ENCODE measurements at regions not wholly inside any gene's neighbourhood (a gene's known extent, or its start where the extent isn't known, plus 50 kb on each side); places are given as distances from the start of the nearest gene placed in this dataset.
"Not testable (repeated sequence)": the region's sequence is repeated elsewhere in the genome, so short reads cannot be mapped to it uniquely, and the experiment has no call there.

- TF ChIP-seq CTCF (IDR thresholded peaks at IDR 0.05) = no peak
- no peak for TF ChIP-seq POLR2A (IDR thresholded peaks at IDR 0.05)
Observed at GRCh38 chr7:68070992-68071391, 1074.4 kb downstream of the TYW1 start.

DNA sequence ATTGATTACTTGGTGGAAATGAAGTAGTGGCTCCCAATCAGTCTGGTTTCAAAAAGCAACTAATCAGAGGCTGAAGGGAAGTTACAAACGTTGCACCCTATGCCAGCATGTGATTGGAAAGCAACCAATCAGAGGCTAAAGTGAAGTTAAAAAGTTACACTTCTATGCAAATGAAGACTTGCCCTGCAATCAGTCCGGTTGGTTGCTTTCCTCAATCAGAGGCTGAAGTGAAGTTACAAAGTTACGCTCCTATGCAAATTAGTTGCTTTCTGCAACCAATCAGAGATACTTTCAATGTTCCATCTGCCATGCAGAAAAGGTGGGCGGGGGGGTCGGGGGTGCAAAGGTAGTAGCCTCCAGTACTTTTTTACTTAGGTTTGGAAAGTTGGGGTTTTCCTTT lies 1077.1 kb downstream of the TYW1 start:
- no peak overlapping the region for H3K4me3 ChIP-seq
- no peak overlapping the region for H3K27ac ChIP-seq
- TF ChIP-seq CTCF (IDR thresholded peaks at IDR 0.05) = no peak
- no peak for TF ChIP-seq POLR2A (IDR thresholded peaks at IDR 0.05)
- 63 to 72% (median 68%) methylated on average over 5 of the region's 5 CpGs for WGBS, 4 donors
- no peak for DNase-seq
- intact Hi-C loops (cut with DNase I) = no loop called here
- no peaks in the 10 kb centered on the region for H3K9me3 ChIP-seq
- no peaks in the 10 kb centered on the region for H3K36me3 ChIP-seq
- ATAC-seq = no peak
- peaks cover 0 to 15% (median 0%) of the 10 kb centered on the region in 9 donors for H3K27me3 ChIP-seq
- H3K4me1 ChIP-seq = no peaks in the 10 kb centered on the region

More at GRCh38 chr7:68070992-68071391, 1074.4 kb downstream of the TYW1 start:
- H3K4me1 ChIP-seq = no peaks in the 10 kb centered on the region
- H3K36me3 ChIP-seq = no peaks in the 10 kb centered on the region
- peaks cover 0 to 28% (median 0%) of the 10 kb centered on the region in 9 donors for H3K27me3 ChIP-seq
- H3K4me3 ChIP-seq = no peak overlapping the region
- no peaks in the 10 kb centered on the region for H3K9me3 ChIP-seq
- no peak overlapping the region for H3K27ac ChIP-seq
- no peak for DNase-seq
- 66 to 89% (median 80%) methylated on average over 5 of the region's 5 CpGs for WGBS, 4 donors
- ATAC-seq = no peak
- intact Hi-C loops (cut with DNase I) = no loop called here

DNA sequence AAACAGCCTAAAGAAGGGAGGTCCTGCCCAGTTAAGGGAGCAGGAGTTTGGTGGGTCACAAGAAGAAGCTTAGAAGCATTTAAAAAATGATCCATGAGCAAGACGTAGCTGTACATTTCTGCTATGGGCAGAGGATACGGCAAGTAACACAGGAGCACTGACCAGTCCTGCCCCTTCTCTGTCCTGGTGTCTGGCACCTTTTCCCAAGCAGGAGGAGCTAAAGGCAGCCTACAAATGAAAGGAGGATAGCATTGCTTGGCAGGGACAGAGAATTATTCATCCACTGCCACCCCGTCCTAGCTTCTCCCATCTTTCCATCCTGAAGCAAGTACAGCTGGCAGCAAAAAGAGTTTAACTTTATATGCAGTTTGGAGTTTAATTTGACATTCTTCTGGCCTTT lies 1077.6 kb downstream of the TYW1 start:
- Histone ChIP-seq H3K27me3 (peaks cover 0 to 15% (median 0%) of the 10 kb centered on the region in 9 donors), H3K27ac (no peak overlapping the region), H3K9me3 (no peaks in the 10 kb centered on the region), H3K4me1 (no peaks in the 10 kb centered on the region), H3K36me3 (no peaks in the 10 kb centered on the region), H3K4me3 (no peak overlapping the region)
- WGBS, 4 donors = 79 to 90% (median 86%) methylated on average over 3 of the region's 3 CpGs
- DNase-seq (no peak), ATAC-seq (no peak)
- TF ChIP-seq POLR2A (IDR thresholded peaks at IDR 0.05) = no peak
- TF ChIP-seq CTCF (IDR thresholded peaks at IDR 0.05) = no peak
- intact Hi-C loops (cut with DNase I) = no loop called here

- no peak overlapping the region for H3K27ac ChIP-seq
- no peak for ATAC-seq
- no peaks in the 10 kb centered on the region for H3K36me3 ChIP-seq
- TF ChIP-seq POLR2A (IDR thresholded peaks at IDR 0.05) (no peak), CTCF (IDR thresholded peaks at IDR 0.05) (no peak)
- WGBS, 4 donors = 80 to 88% (median 83%) methylated on average over 5 of the region's 5 CpGs
- H3K27me3 ChIP-seq = peaks cover 0 to 12% (median 0%) of the 10 kb centered on the region in 9 donors
- H3K4me1 ChIP-seq = no peaks in the 10 kb centered on the region
- DNase-seq = no peak
- intact Hi-C loops (cut with DNase I) = no loop called here
- H3K9me3 ChIP-seq = peaks cover 0 to 20% (median 0%) of the 10 kb centered on the region in 12 donors
- no peak overlapping the region for H3K4me3 ChIP-seq
Observed at GRCh38 chr7:68078157-68078710, 1081.6 kb downstream of the TYW1 start.

GRCh38 chr7:68082066-68082960 lies 1085.7 kb downstream of the TYW1 start:
- H3K4me1 ChIP-seq; ATAC-seq; H3K27me3 ChIP-seq; H3K27ac ChIP-seq; intact Hi-C loops (cut with DNase I); DNase-seq; H3K36me3 ChIP-seq; H3K4me3 ChIP-seq: not testable (repeated sequence)
- 92 to 97% (median 93%) methylated on average over 32 to 54 of the region's 54 CpGs for WGBS, 4 donors
- H3K9me3 ChIP-seq = peaks cover 0 to 22% (median 0%) of the 10 kb centered on the region in 12 donors

DNA sequence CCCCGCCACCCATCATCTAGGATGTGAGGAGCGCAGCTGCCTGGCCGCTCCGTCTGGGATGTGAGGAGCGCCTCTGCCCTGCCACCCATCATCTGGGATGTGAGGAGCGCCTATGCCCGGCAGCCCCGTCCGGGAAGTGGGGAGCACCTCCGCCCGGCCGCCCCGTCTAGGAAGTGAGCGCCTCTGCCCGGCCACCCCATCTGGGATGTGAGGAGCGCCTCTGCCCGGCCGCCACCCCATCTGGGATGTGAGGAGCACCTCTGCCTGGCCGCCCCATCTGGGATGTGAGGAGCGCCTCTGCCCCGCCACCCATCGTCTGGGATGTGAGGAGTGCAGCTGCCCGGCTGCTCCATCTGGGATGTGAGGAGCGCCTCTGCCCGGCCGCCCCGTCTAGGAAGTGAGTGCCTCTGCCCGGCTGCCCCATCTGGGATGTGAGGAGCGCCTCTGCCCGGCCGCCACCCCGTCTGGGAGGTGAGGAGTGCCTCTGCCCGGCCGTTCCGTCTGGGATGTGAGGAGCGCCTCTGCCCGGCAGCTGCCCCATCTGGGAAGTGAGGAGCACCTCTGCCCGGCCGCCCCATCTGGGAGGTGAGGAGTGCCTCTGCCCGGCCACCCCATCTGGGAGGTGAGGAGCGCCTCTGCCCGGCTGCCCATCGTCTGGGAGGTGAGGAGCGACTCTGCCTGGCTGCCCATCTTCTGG lies 1086.5 kb downstream of the TYW1 start:
- 94 to 96% (median 94%) methylated on average over 14 to 44 of the region's 44 CpGs for WGBS, 4 donors
- H3K27ac ChIP-seq; DNase-seq; H3K4me1 ChIP-seq; intact Hi-C loops (cut with DNase I); ATAC-seq; H3K27me3 ChIP-seq; H3K4me3 ChIP-seq; H3K36me3 ChIP-seq: not testable (repeated sequence)
- peaks cover 0 to 22% (median 0%) of the 10 kb centered on the region in 12 donors for H3K9me3 ChIP-seq
